IPS-NIHi7 (cell line): ENCODE measurements at regions not wholly inside any gene's neighbourhood (a gene's known extent, or its start where the extent isn't known, plus 50 kb on each side); places are given as distances from the start of the nearest gene placed in this dataset.

Experiments used
- DNase-seq: peaks from one replicate; pipeline ENCODE4 v3.0.0; 2012; ENCODE audit warnings: mixed read lengths; ENCODE audit errors: extremely low spot score

DNA sequence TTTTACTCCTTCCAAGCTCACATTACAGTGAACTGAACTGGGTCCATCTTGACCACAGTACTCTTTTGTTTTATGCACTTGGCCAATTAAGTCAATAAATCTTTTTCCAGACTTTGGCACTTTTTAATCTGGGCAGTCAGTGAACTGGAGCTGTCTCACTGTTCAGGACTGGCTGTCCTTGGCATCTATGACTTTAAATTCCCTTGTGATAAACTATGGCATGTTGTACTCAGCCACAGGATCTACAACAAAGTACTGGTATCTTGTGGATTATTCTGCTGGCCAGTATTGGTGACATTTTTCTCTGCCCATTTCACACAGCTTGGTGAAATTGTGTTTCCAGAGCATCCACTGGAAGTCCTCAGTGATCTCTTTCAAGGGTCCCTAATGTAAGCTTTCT is 1144.8 kb upstream of the SEMA6A start:
- DNase-seq: no peak

DNA sequence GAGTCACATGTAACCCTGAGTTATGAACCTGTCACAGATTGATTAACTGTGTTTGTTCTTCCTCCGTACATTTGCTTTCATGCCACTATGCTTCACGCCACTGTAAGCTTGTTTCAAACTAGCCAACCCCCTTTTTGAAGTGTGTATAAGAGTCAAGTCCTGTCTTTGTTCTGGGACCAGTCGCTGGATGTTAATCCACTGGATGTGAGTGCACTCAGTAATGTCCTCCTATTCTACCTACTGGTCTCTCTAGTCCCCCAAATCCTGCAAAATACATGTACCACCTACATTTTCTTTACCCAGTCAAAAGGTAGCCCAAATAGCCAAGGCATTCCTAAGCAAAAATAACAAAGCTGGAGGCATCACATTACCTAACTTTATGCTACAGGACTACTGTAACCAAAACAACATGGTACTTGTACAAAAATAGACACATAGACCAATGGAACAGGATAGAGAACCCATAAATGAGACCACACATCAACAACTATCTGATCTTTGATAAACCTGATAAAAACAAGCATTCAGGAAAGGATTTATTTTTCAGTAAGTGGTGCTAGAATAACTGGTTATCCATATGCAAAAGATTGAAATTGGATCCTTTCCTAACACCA is 1139.1 kb upstream of the SEMA6A start:
- DNase-seq: no peak

DNA sequence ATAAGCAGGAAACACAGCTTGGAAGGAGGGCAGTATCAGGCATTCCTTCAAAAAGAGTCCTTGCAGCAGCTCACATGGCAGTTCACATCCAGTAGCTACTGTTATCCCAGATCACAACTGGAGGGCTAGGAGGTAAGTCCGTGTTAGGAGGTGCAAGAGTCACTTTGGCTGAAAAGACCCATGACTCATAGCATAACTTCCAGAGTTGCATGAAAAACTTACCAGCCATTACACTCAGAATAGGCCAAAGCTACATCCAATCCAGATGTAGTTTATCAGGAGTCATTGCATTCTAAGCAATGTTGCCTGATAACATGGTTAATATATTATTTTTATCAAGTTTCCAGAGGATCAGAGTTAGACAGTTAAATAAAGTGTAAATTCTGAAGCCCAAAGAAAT is 1126.4 kb upstream of the SEMA6A start:
- DNase-seq: no peak

DNA sequence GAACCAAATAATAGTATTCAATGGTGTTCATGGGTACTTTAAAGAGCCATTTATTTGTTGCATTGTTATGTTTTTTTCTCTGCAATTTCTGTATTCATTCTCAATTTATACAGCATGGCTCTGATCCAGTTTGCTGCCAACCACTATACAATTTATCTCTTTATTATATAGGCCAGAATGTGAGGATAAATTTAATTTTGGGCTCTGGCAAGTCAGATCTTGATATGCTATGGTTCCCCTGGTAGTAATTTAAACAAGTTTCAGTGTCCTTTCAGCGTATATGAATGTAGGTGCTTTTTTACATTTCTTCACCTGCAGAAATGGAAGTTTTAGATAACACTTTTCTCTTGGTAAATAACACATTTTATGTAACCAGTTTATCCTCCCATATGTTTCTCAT is 1118.0 kb upstream of the SEMA6A start:
- no peak for DNase-seq

DNA sequence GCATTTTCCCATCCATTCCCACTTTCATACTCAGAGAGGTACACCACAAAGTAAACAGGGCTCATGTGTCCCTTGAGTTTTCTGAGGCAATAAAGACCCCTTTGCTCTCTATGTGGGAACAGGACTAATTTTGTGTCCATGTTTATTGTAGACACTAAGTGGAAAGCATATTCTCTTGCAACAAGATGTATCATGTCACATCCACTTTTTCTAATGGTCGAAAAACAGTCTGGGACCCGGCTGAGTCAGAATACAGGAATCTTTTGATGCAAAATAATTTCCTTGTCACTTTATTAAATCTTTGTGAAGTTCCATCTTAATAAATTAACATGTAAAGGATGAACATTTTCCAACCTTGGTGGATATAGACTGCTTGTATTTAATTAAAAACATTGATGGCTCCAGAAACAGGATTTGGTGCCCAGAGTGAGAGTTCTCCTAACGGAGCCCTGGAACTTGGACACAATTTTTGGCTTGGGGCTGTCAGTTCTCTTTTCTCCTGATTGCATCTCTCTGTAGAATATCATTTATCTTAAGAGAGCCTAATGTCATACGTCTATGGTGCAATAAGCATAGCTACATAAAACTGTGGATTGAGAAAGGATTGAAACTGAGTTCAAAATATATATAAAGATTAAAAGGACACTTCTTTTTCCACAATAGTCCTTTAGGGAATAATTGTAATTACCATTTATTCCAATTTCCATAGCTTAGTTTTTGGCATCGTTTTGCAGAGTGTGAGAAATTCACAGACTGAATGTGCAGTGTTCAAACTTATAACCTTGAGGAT is 1116.7 kb upstream of the SEMA6A start:
- no peak for DNase-seq

DNA sequence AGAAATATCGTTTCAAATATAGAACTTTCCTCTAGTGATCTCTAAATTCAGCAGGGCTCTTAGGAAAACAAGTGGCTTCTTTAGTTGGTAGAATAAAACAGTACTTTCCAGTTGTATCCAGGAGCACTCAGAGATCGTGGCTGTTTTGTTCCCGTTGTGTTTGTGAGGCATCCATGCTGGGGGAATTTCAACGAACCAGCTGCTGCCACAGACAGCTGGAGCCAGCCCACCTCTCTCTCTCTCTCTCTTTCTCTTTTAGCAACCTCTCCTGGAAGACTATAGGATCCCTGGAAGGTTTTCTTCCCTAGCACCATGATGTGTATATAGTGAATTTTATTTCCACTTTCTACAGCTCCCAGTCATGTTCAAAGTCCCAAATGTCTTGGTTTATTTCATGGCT is 1116.0 kb upstream of the SEMA6A start:
- no peak for DNase-seq

DNA sequence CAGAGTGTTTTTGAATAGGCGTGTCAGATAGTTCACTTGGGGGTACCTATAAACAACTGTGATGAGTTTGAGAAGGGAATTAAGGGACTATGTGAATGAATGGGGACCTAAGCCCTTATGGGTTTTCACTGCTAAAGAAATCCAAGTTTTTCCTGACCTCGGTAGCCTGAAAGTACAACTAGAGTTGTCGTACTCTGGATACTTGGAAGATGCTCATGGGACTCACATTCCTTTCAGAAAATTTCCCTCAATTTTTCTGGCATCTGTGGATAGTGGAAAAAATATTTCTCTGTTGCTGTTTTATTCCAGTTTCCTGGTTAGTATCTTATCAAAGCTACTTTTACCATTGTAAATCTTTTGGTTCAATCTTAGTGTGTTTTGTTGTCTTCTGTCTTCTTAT is 1112.3 kb upstream of the SEMA6A start:
- no peak for DNase-seq

DNA sequence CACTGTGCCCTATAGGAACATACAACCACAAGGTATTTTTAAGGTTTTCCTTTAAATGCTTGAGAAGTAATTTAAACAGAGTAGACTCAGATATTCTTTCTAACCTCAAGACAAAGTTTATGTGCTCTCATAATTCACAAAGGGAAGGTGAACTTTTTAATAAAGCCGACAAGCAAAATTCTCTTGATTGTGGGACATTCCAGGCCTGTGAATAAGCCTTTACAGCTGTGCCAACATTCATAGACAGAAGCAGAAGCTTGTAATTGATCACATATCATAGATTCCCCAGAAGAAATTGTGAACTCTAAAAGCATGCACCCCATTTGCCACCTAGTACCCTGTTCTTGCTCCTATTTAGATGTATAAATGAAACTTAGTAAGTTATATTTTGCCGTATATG is 1107.8 kb upstream of the SEMA6A start:
- no peak for DNase-seq

DNA sequence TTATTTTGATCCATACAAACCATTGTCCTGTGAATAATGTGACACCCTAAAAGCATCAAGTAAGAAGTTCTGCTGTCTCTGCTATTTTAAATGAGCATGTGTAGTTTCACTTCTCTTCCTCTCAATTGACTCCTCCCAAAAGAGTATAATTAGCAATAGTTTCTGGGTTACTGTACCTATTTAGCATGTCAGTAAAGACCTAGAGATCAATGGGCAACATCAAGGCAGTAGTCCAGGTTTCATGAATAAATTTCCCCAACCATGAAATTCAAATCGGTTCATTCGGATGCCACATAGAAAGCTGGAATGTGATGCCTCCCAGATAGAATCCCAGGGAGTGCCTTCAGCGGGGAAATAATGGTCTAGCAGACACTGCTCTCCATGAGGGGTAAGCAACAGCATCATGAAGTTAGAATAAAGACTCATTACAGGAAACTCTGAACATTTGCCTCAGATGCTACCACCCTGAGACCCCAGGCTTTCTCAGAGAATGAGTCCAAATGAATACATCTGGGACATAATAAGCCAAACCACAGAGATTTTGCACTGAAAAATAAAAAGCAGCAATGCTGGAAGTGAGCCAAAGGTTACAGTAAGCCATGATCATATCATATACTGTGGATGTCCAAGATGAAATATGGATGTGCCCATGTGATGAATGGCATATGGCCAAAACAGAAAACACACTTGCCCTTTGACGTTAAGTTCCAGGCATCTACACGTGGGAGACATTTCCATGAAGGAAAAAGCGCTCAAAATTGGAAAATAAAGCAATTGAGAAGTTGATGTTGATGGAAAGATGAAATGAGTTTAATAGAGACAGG is 1107.0 kb upstream of the SEMA6A start:
- no peak for DNase-seq

DNA sequence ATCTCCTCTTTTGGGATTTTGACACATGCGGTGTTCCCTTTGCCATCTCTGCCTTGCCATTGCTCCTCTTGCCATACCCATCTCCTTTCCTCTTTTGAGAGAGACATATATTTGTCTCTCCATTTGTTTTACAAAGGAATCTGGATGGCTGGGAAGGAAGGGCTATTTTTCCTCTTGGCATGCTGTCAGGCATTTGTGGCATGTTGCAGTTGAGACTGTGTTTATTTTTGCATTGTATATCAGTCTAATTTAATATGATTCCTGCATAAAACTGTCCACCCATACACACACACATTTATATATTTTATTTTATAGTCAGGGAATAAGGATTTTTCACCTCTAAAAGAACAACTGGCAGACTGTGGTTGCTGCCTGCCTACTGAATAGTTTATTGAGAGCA is 1105.8 kb upstream of the SEMA6A start:
- DNase-seq: no peak

DNA sequence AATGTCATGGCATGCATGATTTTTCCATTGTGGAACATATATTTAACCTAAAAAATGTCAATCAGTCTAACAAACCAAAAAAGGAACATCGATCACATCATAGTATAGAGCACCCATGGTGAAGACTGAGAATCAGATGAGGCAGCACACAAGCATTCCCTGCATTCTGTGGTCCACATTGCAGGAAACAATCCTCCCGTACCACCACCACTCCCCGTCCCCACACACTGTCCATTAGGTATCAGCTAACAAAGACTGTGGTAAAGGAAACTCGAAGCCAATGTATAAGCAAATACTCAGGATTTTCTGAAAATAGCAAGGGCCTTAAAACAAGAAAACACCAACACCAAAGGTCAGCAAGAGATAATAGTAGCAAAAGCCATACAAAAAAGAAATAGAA is 1104.4 kb upstream of the SEMA6A start:
- no peak for DNase-seq

DNA sequence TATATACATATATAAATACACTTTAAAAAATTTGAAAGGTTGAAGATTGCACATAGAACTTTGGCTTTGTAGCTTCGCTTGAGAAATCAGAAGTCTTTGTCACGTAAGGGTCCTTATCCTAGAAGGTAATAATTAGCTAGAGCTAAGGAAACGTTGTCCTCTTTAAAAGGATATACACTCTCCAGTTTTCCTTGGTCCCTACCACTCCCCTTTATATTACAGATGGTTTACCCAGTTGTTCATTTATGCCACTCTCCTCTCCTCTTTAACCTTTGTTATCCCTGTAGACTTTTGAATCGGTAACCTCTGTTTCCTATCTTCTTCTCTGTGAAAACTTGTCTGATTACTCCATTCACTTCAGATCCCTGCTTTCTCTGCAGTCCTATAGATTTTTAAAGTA is 1101.0 kb upstream of the SEMA6A start:
- DNase-seq: no peak

DNA sequence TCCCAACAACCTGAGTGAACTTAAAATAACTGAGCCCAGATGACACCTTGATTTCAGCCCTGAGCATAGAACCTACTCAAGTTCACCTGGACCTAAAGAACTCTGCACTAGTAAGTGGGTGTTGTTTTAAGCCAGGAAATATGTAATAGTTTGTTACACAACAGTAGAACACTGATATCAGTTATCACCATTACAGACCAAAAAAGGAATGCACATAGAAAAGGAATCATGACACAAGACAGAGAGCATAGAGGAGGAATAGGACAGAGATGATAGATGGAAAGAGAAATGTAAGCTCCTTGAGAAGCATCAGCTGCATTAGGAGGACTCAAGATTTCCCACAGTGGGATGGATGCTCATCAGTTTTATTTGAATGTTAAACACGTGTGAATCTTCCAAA is 1096.9 kb upstream of the SEMA6A start:
- DNase-seq: no peak

DNA sequence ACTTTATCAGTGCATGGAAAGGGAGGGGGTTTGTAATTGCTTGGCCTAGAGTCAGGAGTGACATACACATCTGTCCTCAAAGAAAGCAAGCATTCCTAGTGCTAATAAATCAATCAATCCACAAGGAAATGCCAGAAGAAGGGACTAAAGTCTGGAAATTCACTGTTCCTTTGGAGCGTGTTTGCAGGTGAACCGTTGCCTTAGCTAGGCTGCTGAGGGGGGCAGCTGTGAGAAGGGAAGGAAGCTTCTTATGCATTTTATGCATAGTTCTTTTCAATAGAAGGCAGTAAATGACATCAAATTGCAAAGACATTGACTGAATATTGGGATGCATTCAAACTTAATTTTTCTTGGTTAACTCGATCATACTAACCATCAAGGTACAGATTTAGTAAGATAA is 1092.5 kb upstream of the SEMA6A start:
- peak; percentile 13 for DNase-seq

DNA sequence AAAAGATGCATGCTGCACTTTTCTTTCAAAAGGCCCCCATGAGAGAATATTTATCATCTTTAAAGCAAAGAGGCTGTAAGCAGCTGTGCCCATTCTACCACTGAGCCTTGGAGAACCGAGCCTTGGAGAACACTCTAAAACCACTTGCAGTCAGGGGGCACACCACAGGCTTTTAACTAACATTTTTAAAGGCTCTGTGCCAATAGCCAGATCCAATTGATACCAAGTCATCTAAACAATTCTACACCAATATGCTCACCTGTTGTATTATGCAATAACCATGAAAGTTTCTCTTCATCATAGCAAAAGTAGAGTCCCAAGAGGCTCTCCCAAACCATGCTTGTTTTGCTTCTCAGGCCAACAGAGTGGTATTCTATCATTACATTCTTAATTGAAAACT is 1090.5 kb upstream of the SEMA6A start:
- no peak for DNase-seq

DNA sequence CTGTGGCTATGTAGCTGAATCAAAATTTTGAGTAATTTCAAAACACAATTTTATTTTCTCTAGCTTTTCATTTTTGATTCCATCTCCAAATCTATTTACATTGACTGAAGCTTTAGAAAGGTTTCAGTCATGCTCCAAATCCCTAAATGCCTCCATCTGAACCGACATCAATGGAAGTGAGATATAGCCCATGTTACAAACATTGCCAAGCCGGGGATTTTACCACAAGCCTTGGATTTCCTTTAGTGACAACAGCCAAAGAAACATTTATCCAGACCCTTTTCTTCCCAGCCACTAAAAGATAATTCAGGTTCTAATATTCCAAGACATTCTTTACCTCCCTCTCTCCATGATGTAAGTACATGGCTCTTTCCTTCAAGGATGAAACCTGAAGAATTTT is 1087.7 kb upstream of the SEMA6A start:
- no peak for DNase-seq

DNA sequence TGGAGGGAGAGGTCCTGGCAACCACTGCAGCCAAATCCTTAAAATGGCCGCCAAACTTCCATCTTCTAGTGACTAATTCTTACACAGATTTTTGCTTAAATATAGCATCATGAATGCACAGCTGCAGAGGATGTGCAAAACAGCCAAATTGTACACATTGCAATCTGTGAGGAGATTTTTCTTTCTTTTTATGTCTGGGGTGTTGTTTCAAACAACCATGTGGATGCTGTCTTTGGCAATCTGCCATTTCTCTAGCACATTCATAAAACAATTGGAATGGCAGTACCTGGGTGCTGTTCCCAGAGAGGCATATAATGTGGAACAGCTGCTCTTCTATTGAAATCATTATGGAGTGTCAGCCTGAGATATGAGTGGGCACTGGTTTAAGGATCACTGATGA is 1082.9 kb upstream of the SEMA6A start:
- no peak for DNase-seq

DNA sequence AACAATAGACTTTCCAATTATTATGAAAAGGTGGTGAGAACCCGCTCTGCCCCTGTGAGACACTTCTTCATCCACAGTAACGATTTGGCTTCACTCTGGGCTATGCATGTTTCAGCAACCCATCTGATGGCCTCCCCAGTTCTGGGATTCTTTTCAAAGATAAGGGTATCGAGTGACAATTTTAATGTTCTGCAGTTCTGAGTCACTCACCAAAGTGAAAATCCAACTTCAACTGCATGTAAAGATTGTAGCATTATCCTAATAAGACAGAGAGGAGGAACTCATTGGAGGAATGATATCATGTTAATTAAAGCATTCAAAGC is 1078.3 kb upstream of the SEMA6A start:
- DNase-seq: no peak

DNA sequence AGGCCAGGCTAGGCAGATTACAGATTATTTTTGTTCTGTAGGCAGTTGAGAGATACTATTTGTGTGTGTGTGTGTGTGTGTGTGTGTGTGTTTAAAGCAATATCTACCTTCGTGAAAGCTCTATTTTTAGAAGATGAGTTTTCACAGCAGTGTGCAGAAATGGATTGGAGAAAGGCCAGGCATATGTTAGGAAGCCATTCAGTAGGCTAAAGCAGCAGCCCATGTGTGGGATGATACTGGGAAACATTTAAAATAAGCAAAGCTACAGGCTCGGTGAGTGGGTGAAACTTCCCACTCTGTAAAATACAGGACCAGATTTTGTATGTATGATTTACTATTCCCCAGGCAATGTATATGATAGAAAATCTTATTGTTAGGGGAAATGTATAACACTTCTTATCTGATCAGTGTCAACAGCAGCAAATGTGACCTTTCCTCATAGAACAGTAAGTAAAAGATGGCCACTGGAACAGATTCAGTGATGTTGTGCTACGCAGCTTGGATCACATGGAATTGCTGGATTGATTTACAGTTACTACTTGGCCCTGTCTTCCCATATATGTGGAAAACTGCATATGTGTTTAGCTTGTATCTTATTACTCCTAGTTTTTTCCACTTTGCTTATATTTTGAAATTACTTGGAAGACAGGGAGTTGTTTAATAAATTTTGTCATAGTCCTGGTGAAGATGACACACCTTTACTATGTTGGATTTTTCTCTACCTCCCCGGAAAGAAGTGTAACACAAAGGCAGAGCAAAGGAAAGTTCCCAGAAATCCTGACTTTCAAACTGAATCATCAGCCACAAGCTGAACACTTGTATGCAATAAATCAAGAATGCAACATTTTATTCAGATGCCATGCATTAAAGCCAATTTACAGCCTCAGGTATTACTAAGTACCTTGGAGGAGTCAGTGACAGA is 1077.7 kb upstream of the SEMA6A start:
- DNase-seq: no peak

DNA sequence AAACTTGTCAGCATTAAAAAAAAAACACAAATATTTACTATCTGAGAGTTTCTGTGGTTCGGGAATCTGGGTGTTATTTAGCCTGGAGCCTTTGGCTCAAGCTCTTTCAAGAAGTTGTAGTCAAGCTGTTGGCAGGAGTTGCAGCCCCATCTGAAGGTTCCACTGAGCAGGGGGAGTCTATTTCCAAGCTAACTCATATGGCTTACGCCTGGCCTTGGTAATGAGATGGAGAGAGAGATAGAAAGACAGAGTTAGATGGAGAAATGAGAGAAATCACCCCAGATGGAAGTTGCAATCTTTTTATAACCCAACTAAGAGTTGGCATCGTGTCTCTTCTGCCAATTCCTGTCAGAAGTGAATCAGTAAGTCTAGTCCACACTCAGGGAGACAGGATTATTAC is 1075.2 kb upstream of the SEMA6A start:
- no peak for DNase-seq

DNA sequence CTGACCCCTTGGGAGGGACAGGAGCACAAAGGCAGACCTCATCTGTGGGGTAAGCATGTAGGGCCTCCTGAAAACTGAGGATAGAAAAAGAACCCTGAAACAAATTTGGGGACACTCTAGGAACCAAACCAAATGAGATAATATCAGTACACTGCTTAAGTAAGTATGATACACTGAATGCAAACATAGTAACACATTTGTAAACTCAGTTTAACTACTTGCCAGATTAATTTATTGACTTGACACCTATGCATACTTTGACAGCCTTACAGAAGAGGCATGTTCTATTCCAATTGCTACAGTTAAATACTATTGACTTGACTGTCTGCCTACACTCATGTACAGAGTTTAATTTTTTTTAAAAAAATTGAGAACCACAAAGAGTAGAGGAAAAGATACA is 1070.8 kb upstream of the SEMA6A start:
- no peak for DNase-seq

DNA sequence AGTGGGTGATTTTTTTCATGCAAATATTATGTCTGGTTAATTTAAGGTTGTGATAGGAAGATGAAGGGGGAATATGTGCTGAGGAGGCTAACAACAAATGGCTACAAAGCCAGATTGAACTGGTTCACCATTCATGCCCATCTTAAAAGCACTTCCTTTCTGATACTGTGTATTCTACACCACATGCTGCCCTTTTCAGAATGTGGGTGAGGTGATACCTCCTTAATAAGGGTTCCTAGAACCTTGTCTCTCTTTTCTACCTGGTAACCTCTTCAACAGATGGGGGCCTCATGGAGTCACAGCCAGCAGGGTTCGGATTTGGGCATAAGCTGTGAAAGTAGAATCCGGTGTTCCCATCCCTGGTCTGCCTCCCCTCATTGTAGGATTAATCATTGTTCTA is 1064.0 kb upstream of the SEMA6A start:
- DNase-seq: no peak
